Astrocyte of the cerebellum (primary cell): ENCODE measurements at regions not wholly inside any gene's neighbourhood (a gene's known extent, or its start where the extent isn't known, plus 50 kb on each side); places are given as distances from the start of the nearest gene placed in this dataset.
"Not testable (repeated sequence)": the region's sequence is repeated elsewhere in the genome, so short reads cannot be mapped to it uniquely, and the experiment has no call there.

Experiments used
- DNase-seq: peaks from one replicate; pipeline ENCODE4 v3.0.0-alpha.2; 2011; ENCODE audit warnings: low read depth
- H3K4me3 ChIP-seq: 2 replicates; pipeline ENCODE4 v1.5.1; 2011; ENCODE audit warnings: mild to moderate bottlenecking, low read depth, low read length, moderate library complexity
- CTCF ChIP-seq: IDR thresholded peaks from 2 replicates; pipeline ENCODE4 v1.5.1; 2012; ENCODE audit warnings: low read length, low read depth, moderate library complexity, mild to moderate bottlenecking; ENCODE audit errors: missing control alignments
- in situ Hi-C: cut with HindIII; loops from 2 replicates; pipeline ENCODE4 v1.10.0; 2017; ENCODE audit warnings: low sequenced_read_pairs

DNA sequence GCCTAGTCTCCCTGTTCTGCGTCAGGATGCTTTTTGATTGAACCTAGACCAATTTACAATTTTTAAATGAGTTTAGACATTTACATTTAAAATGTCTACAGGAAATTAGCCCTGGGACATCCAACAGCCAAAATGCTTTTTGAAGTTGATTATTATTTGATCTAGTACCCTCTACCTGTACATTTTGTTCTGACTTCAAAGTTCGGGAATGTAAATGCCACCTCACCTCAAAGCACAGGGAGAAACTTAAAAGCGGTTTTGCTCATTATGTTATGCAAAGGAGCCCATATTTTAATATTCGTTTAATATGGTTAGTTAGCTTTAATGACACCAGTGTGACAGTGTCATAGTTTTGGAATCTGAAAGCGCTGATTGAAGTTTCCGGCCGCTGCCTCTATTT lies 80.1 kb upstream of the FAM204A start:
- no peak for DNase-seq
- in situ Hi-C loops, result no loop called here
- no peak overlapping the region for H3K4me3 ChIP-seq
- TF ChIP-seq CTCF, result no peak

DNA sequence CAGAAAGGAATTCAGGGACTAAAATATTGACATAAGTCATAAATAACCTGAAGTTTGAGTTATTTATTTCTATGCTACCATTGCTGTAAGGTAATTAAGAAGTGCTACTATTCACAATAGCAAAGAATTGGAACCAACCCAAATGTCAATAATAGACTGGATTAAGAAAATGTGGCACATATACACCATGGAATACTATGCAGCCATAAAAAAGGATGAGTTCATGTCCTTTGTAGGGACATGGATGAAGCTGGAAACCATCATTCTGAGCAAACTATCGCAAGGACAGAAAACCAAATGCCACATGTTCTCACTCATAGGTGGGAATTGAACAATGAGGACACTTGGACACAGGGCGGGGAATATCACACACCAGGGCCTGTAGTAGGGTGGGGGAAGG lies 77.9 kb upstream of the FAM204A start:
- in situ Hi-C loops, DNase-seq, H3K4me3 ChIP-seq: not testable (repeated sequence)

- in situ Hi-C loops, result no loop called here
- no peak for DNase-seq
- no peak for TF ChIP-seq CTCF
- no peak overlapping the region for H3K4me3 ChIP-seq
Observed at GRCh38 chr10:118412932-118413331, 70.8 kb upstream of the FAM204A start.

DNA sequence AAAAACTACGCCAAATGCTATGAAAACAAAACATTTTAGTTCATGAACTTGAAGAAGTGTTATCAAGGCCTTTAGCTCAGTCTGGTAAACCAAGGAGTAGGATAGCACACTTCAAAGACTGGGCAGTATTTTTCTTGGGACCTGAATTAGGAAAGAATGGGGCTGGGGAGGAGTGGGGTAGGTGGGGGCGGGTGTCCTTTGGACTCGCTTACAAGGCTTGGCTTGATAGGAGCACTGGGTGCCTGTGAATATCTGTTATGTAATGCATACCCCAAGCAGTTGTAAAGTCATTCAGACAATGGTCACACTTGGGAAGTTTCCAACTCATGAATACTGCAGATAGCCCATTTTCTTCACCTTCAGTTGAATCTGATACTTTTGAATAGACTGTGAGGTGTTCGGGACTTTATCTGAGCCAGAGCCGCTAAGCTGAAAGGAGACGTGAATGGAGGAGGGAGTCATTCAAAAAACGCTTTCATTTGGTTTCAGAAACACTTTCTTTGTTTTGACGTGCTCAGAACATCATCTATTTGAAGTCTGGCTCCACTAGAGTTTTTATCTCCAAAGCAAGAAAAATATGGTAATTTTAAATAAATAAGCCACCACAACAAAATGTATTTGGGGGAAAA lies 70.1 kb upstream of the FAM204A start:
- TF ChIP-seq CTCF, result no peak
- no peak overlapping the region for H3K4me3 ChIP-seq
- no peak for DNase-seq
- in situ Hi-C loops, result no loop called here

GRCh38 chr10:118409295-118409694 lies 67.2 kb upstream of the FAM204A start:
- no peak for DNase-seq
- in situ Hi-C loops, result no loop called here
- no peak overlapping the region for H3K4me3 ChIP-seq
- TF ChIP-seq CTCF, result no peak

DNA sequence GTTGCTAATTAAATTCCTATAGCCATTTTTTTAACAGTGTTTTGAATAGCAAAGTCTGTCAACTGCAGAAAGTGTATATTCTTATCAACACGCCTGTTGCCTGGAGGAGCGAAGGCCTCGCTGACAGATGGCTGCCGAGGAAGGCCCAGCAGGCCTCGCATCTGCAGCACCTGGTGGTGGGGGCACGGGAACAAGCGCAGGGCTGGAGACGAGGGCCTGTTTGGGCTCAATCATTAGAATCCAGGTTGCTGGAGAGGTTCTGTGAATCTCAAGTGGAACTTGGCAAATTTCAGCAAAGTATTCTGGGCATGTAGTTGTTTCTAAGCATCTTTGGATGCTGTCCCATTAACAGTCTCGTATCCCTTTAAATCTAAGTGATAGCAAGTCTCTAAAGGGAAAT lies 66.1 kb upstream of the FAM204A start:
- in situ Hi-C loops, result no loop called here
- no peak overlapping the region for H3K4me3 ChIP-seq
- no peak for TF ChIP-seq CTCF
- DNase-seq, result no peak

- in situ Hi-C loops, result no loop called here
Observed at GRCh38 chr10:118407777-118408176, 65.7 kb upstream of the FAM204A start.

More at GRCh38 chr10:118407777-118408176, 65.7 kb upstream of the FAM204A start:
- H3K4me3 ChIP-seq, result no peak overlapping the region
- no peak for TF ChIP-seq CTCF
- DNase-seq, result no peak
